Type B pancreatic cell (in vitro differentiated cells): ENCODE measurements at regions not wholly inside any gene's neighbourhood (a gene's known extent, or its start where the extent isn't known, plus 50 kb on each side); places are given as distances from the start of the nearest gene placed in this dataset.

Experiments used
- DNase-seq: peaks from one replicate; pipeline ENCODE4 v3.0.0; 2021; ENCODE audit warnings: mixed read lengths; ENCODE audit not compliant: unreplicated experiment; ENCODE audit errors: extremely low spot score
- H3K27ac Mint-ChIP-seq: 2 replicates; pipeline ENCODE4 v1.8.0; 2021; ENCODE audit warnings: mild to moderate bottlenecking, mixed read lengths
- H3K27me3 Mint-ChIP-seq: 2 replicates; pipeline ENCODE4 v1.8.0; 2021; ENCODE audit warnings: mixed read lengths
- H3K36me3 Mint-ChIP-seq: 2 replicates; pipeline ENCODE4 v1.8.0; 2021; ENCODE audit warnings: mixed read lengths
- H3K4me1 Mint-ChIP-seq: one replicate; pipeline ENCODE4 v1.8.0; 2021; ENCODE audit warnings: mixed read lengths; ENCODE audit not compliant: unreplicated experiment
- H3K4me3 Mint-ChIP-seq: 2 replicates; pipeline ENCODE4 v1.8.0; 2021; ENCODE audit warnings: mild to moderate bottlenecking, mixed read lengths
- H3K9me3 Mint-ChIP-seq: 2 replicates; pipeline ENCODE4 v1.8.0; 2021; ENCODE audit warnings: mixed read lengths
- TF ChIP-seq, protein P1 (sequence below): fragments of 200-600 bp; sonication (generic); conservative IDR thresholded peaks from 2 replicates; pipeline ENCODE4 v1.5.0; 2021; ENCODE audit warnings: antibody characterized with exemption, mild to moderate bottlenecking

DNA sequence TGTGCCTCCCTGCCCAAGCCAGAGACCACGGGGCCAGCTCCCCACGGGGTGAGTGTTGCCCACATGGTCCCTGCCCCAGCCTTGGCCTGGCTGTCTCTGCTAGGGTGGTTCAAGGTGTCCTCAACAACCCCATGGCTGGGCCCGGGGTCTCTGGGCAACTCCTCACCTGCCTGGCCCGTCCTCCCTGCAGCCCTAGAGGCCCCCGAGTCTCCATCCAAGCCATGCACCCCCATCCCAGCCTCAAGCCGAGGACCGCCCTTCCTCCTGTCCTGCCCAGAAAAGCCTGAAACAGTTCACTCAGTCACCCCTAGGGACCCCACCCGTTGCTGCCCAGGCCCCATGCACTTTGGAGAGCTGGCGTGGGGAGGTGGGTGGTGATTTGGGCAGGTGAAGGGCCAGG, 120.9 kb downstream of the FAM53A start:
- no peak for DNase-seq
- Mint-ChIP-seq H3K4me3 (no peak overlapping the region), H3K27ac (no peak overlapping the region), H3K4me1 (peaks cover 4% of the 10 kb centered on the region), H3K36me3 (no peaks in the 10 kb centered on the region), H3K27me3 (peaks cover 31% of the 10 kb centered on the region), H3K9me3 (no peaks in the 10 kb centered on the region)
- TF ChIP-seq, protein P1, sequence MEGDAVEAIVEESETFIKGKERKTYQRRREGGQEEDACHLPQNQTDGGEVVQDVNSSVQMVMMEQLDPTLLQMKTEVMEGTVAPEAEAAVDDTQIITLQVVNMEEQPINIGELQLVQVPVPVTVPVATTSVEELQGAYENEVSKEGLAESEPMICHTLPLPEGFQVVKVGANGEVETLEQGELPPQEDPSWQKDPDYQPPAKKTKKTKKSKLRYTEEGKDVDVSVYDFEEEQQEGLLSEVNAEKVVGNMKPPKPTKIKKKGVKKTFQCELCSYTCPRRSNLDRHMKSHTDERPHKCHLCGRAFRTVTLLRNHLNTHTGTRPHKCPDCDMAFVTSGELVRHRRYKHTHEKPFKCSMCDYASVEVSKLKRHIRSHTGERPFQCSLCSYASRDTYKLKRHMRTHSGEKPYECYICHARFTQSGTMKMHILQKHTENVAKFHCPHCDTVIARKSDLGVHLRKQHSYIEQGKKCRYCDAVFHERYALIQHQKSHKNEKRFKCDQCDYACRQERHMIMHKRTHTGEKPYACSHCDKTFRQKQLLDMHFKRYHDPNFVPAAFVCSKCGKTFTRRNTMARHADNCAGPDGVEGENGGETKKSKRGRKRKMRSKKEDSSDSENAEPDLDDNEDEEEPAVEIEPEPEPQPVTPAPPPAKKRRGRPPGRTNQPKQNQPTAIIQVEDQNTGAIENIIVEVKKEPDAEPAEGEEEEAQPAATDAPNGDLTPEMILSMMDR, result no peak

DNA sequence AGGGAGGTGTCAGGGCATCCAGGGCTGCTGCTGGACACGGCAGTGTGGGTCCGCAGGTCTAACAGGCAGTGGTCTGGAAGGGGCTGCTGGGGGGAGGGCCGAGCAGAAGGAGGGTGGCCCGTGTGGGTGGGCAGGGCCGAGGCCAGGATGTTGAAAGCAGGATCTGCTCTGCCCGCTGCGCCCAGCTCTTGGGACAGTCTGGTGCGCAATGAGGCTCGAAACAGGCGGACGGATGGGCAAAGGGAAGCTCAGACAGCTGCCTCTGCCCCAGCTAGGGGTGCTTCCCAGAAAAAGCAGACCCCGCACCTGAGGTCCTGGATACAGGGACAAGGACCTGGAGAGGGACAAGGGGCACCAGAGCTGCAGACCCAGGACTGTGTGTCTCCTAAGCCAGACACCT, 121.3 kb downstream of the FAM53A start:
- no peak overlapping the region for H3K27ac Mint-ChIP-seq
- peaks cover 33% of the 10 kb centered on the region for H3K27me3 Mint-ChIP-seq
- no peak overlapping the region for H3K4me3 Mint-ChIP-seq

DNA sequence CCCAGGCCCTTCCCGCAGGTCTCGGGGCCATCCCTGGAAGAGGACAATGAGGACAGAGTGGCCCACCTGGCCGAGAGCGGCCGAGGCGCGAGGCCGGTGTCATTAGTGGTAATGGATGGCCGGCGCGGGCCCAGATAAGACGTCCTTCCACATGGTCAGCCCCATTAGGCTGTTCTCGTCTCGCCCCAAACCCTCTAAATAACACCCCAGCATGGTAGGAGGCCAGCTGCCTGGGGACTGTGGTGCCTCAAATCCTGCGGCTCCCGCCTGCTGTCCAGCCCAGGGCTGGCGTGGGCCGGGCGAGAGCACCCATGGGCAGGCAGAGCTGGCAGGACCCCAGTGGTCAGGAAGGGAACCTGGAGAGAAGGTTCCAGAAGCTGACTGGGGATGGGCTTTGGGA, 121.7 kb downstream of the FAM53A start:
- Mint-ChIP-seq H3K27ac (no peak overlapping the region), H3K27me3 (peaks cover 35% of the 10 kb centered on the region), H3K9me3 (no peaks in the 10 kb centered on the region), H3K36me3 (no peaks in the 10 kb centered on the region), H3K4me1 (peaks cover 4% of the 10 kb centered on the region), H3K4me3 (no peak overlapping the region)
- TF ChIP-seq, protein P1, result no peak
- DNase-seq, result no peak

More for the DNA sequence above, 121.3 kb downstream of the FAM53A start:
- no peak for DNase-seq
- peaks cover 4% of the 10 kb centered on the region for H3K4me1 Mint-ChIP-seq
- no peaks in the 10 kb centered on the region for H3K9me3 Mint-ChIP-seq
- no peaks in the 10 kb centered on the region for H3K36me3 Mint-ChIP-seq
- TF ChIP-seq, protein P1, result no peak

DNA sequence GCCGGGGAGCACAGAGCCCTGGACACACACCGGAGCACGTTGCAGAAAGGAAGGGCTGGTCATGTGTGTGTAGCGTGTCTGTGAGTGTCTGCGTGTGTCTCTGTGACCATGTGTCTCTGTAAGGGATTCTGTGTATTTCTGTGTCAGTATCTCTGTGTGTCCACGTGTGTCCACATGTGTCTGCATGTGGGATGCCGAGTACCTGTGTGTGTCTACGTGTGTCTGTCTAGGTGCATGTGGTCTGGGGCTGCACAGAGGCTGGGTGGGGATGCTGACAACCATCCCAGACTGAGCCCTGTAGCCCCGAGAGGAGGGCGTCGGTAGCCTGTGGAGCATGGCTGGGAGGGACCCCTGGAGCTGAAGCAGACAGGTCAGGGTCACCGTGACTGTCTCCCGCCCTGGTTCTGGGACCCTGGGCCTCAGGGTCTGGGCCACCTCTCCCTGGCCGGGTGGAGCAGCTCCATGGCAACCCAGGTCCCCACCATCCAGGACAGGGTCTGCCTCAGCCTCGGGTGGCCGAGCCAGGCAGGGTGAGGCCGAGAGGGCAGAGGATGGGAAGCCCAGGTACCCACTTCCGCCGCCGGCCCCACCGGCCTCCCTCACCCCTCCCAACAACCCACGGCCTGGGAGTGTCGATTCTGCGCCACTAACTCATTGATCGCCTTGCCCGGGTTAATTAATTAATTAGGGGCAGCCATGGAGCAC, 122.7 kb downstream of the FAM53A start:
- peaks cover 4% of the 10 kb centered on the region for H3K4me1 Mint-ChIP-seq
- no peak overlapping the region for H3K4me3 Mint-ChIP-seq
- no peaks in the 10 kb centered on the region for H3K36me3 Mint-ChIP-seq
- peaks cover 41% of the 10 kb centered on the region for H3K27me3 Mint-ChIP-seq
- TF ChIP-seq, protein P1, result no peak
- H3K27ac Mint-ChIP-seq, result no peak overlapping the region
- no peaks in the 10 kb centered on the region for H3K9me3 Mint-ChIP-seq
- DNase-seq, result no peak

DNA sequence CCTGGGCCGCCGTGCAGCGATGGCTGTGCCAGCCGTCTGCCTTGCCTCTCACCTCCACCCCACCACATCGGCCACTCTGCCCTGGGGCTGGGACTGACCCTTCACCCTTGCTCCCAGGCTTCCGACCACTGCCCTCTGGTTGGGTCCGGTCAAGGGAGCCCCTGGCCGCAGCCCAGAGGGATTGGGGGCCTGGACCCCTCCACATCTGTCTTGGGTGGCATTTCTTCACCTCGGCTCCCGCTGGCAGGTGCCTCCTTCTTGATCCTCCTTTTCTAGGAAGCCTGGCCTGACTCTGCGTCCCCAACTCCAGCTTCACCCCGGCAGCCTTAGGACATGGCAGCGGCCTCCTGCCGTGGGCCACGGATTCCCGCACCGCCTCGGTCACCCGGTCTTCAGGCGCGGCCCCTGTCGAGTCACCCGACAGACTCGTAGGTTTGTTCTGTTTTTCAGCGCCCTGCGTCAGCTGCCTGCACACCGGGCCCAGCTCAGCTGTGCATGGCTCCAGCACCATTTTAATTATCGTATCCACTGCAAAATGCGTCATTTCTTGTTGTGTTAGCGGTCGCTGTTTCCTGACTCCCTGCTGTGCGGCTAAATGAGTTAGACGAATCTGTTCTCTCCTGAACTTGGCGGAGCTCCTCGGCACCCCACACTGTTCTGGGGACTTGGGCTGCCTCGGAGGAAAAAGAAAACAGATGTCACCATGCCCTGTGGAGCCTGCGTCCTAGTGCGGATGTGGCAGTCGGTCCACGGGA, 124.0 kb downstream of the FAM53A start:
- Mint-ChIP-seq H3K9me3 (no peaks in the 10 kb centered on the region), H3K27me3 (peaks cover 50% of the 10 kb centered on the region), H3K4me1 (peaks cover 4% of the 10 kb centered on the region), H3K27ac (no peak overlapping the region), H3K36me3 (no peaks in the 10 kb centered on the region), H3K4me3 (no peak overlapping the region)
- TF ChIP-seq, protein P1, result no peak
- no peak for DNase-seq
